ENCODE measurements at regions not wholly inside any gene's neighbourhood (a gene's known extent, or its start where the extent isn't known, plus 50 kb on each side); places are given as distances from the start of the nearest gene placed in this dataset.
"Not testable (repeated sequence)": the region's sequence is repeated elsewhere in the genome, so short reads cannot be mapped to it uniquely, and the experiment has no call there.

- no peak for DNase-seq
These were observed 174.6 kb upstream of the IL12B start for GRCh38 chr5:159504857-159505304.

GRCh38 chr5:159507055-159507454, 176.8 kb upstream of the IL12B start:
- no peak for DNase-seq

GRCh38 chr5:159507661-159508060, 177.4 kb upstream of the IL12B start:
- no peak for DNase-seq

- no peak for DNase-seq
These were observed 178.1 kb upstream of the IL12B start for GRCh38 chr5:159508344-159508743.

GRCh38 chr5:159509002-159509660, 178.8 kb upstream of the IL12B start:
- no peak for DNase-seq

- no peak for DNase-seq
These were observed 180.0 kb upstream of the IL12B start for GRCh38 chr5:159510282-159510681.

- no peak for DNase-seq
These were observed 181.3 kb upstream of the IL12B start for GRCh38 chr5:159511570-159511969.

GRCh38 chr5:159512064-159512463, 181.8 kb upstream of the IL12B start:
- DNase-seq = no peak

- no peak for DNase-seq
These were observed 184.0 kb upstream of the IL12B start for GRCh38 chr5:159514229-159514810.

GRCh38 chr5:159515197-159515596, 184.9 kb upstream of the IL12B start:
- no peak for DNase-seq

GRCh38 chr5:159515909-159516415, 185.7 kb upstream of the IL12B start:
- peak; percentile 68 for DNase-seq

- no peak for DNase-seq
These were observed 188.1 kb upstream of the IL12B start for GRCh38 chr5:159518371-159518770.

GRCh38 chr5:159519365-159519764, 189.1 kb upstream of the IL12B start:
- DNase-seq = no peak

- no peak for DNase-seq
These were observed 192.6 kb upstream of the IL12B start for GRCh38 chr5:159522841-159523240.

- DNase-seq = not testable (repeated sequence)
These were observed 194.0 kb upstream of the IL12B start for GRCh38 chr5:159524279-159524678.

GRCh38 chr5:159525117-159525516, 194.8 kb upstream of the IL12B start:
- DNase-seq = no peak

- DNase-seq = no peak
These were observed 197.4 kb upstream of the IL12B start for GRCh38 chr5:159527546-159528254.

- no peak for DNase-seq
These were observed 201.3 kb upstream of the IL12B start for GRCh38 chr5:159531554-159532105.

GRCh38 chr5:159533197-159533596, 202.9 kb upstream of the IL12B start:
- DNase-seq = no peak

GRCh38 chr5:159536166-159536565, 205.9 kb upstream of the IL12B start:
- no peak for DNase-seq

GRCh38 chr5:159536646-159537045, 206.4 kb upstream of the IL12B start:
- DNase-seq = no peak

GRCh38 chr5:159539678-159540077, 209.4 kb upstream of the IL12B start:
- DNase-seq = no peak

GRCh38 chr5:159543326-159543725, 213.0 kb upstream of the IL12B start:
- no peak for DNase-seq

- no peak for DNase-seq
These were observed 214.9 kb upstream of the IL12B start for GRCh38 chr5:159545156-159545555.

Data from activated CD8-positive, alpha-beta memory T cell treated with anti-CD3 and anti-CD28 coated beads, Interleukin-2, amount 50 U/mL, for 4 hours (primary cell).